ENCODE measurements at regions not wholly inside any gene's neighbourhood (a gene's known extent, or its start where the extent isn't known, plus 50 kb on each side); places are given as distances from the start of the nearest gene placed in this dataset.

DNA sequence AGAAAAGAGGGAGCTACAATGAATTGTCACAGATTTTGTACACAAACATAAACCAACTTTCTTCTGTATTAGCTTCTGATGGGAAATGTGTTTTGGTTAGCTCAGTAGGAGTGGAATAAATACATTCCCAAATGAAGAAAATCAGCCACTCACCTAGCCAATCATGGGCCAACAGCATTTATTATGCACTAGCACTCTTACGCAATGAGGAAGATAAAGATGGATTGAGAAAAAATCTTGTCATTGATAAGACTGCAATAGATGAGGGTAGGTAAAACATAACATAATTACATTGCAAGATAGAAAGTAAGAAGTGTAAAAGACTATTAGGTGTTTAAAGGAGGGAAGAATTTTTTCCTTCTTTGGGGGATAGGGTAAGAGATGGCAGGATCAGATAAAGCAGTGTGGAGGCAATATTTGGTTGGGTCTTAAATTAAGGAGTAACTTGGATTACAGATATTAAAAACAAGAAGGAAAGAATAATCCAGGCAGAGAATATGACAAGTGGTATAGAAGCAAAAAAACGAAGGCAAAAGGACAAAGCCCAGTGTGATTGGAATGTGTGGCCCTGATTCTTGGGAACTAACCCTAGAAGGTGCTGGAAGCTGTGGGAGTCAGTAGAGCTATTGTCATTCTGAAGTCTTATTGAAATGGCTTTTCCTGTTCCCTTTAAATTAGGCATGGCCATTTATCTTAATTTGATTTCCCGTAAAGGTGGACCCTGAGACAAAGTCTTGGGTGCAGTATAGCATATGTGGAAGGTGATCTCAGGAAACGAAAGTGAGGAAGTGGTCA is 208.4 kb upstream of the MEX3C start:
- TF ChIP-seq, protein P1, sequence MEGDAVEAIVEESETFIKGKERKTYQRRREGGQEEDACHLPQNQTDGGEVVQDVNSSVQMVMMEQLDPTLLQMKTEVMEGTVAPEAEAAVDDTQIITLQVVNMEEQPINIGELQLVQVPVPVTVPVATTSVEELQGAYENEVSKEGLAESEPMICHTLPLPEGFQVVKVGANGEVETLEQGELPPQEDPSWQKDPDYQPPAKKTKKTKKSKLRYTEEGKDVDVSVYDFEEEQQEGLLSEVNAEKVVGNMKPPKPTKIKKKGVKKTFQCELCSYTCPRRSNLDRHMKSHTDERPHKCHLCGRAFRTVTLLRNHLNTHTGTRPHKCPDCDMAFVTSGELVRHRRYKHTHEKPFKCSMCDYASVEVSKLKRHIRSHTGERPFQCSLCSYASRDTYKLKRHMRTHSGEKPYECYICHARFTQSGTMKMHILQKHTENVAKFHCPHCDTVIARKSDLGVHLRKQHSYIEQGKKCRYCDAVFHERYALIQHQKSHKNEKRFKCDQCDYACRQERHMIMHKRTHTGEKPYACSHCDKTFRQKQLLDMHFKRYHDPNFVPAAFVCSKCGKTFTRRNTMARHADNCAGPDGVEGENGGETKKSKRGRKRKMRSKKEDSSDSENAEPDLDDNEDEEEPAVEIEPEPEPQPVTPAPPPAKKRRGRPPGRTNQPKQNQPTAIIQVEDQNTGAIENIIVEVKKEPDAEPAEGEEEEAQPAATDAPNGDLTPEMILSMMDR (IDR thresholded peaks at IDR 0.05): no peak
- TF ChIP-seq POLR2A (IDR thresholded peaks at IDR 0.05) (no peak), POLR2AphosphoS5 (IDR thresholded peaks at IDR 0.05) (no peak)
